H9 (cell line): ENCODE measurements at regions not wholly inside any gene's neighbourhood (a gene's known extent, or its start where the extent isn't known, plus 50 kb on each side); places are given as distances from the start of the nearest gene placed in this dataset.

Experiments
- DNase-seq: peaks from one replicate; pipeline ENCODE4 v3.0.0-alpha.2; 2017
- H2AFZ ChIP-seq: one replicate; pipeline ENCODE4 v1.6.1; 2013; ENCODE audit warnings: mild to moderate bottlenecking, low read length, control low read depth, moderate library complexity
- H2AK5ac ChIP-seq: 2 replicates; pipeline ENCODE4 v1.6.1; 2013; ENCODE audit warnings: low read length, control low read depth, mixed read lengths; ENCODE audit not compliant: insufficient read length
- H2BK120ac ChIP-seq: one replicate; pipeline ENCODE4 v1.6.1; 2013; ENCODE audit warnings: low read depth, mild to moderate bottlenecking, low read length, control low read depth, inconsistent platforms; ENCODE audit not compliant: poor library complexity, severe bottlenecking
- H2BK12ac ChIP-seq: 2 replicates; pipeline ENCODE4 v1.6.1; 2013; ENCODE audit warnings: low read length, control low read depth, mixed read lengths, low read depth; ENCODE audit not compliant: insufficient read length
- H2BK15ac ChIP-seq: 2 replicates; pipeline ENCODE4 v1.6.1; 2013; ENCODE audit warnings: low read depth, low read length, control low read depth
- H2BK20ac ChIP-seq: one replicate; pipeline ENCODE4 v1.6.1; 2013; ENCODE audit warnings: low read depth, mild to moderate bottlenecking, low read length, control low read depth, inconsistent platforms; ENCODE audit not compliant: poor library complexity, severe bottlenecking
- H2BK5ac ChIP-seq: 2 replicates; pipeline ENCODE4 v1.6.1; 2013; ENCODE audit warnings: low read length, control low read depth, mixed read lengths; ENCODE audit not compliant: insufficient read length
- H3K14ac ChIP-seq: 2 replicates; pipeline ENCODE4 v1.6.1; 2013; ENCODE audit warnings: low read length, control low read depth; ENCODE audit not compliant: insufficient read depth
- H3K18ac ChIP-seq: 2 replicates; pipeline ENCODE4 v1.6.1; 2013; ENCODE audit warnings: low read depth, mild to moderate bottlenecking, mixed read lengths, low read length, control low read depth; ENCODE audit not compliant: insufficient read length
- H3K23ac ChIP-seq: 2 replicates; pipeline ENCODE4 v1.6.1; 2013; ENCODE audit warnings: low read length, control low read depth, mixed read lengths, low read depth; ENCODE audit not compliant: insufficient read length
- H3K23me2 ChIP-seq: 2 replicates; pipeline ENCODE4 v1.6.1; 2013; ENCODE audit warnings: low read depth, mild to moderate bottlenecking, mixed read lengths, low read length, control low read depth; ENCODE audit not compliant: insufficient read length, poor library complexity, severe bottlenecking
- H3K27ac ChIP-seq: 2 replicates; pipeline ENCODE4 v1.5.1; 2013; ENCODE audit warnings: low read length, control low read depth, mixed read lengths, low read depth; ENCODE audit not compliant: insufficient read length
- H3K27me3 ChIP-seq: 2 replicates; pipeline ENCODE4 v1.6.1; 2013; ENCODE audit warnings: low read length, control low read depth, inconsistent platforms; ENCODE audit not compliant: insufficient read depth
- H3K4ac ChIP-seq: 2 replicates; pipeline ENCODE4 v1.6.1; 2013; ENCODE audit warnings: low read depth, mild to moderate bottlenecking, control low read depth, inconsistent platforms, low read length, moderate library complexity
- H3K4me1 ChIP-seq: 2 replicates; pipeline ENCODE4 v1.6.1; 2013; ENCODE audit warnings: low read length, control low read depth, inconsistent platforms; ENCODE audit not compliant: insufficient read depth
- H3K4me2 ChIP-seq: 2 replicates; pipeline ENCODE4 v1.6.1; 2013; ENCODE audit warnings: low read length, control low read depth, mixed read lengths; ENCODE audit not compliant: insufficient read length, insufficient read depth
- H3K56ac ChIP-seq: 2 replicates; pipeline ENCODE4 v1.6.1; 2013; ENCODE audit warnings: low read depth, mild to moderate bottlenecking, mixed read lengths, low read length, control low read depth; ENCODE audit not compliant: insufficient read length
- H3K79me1 ChIP-seq: 2 replicates; pipeline ENCODE4 v1.6.1; 2013; ENCODE audit warnings: low read depth, mild to moderate bottlenecking, moderate library complexity, low read length, control low read depth, inconsistent platforms; ENCODE audit not compliant: insufficient read depth, poor library complexity, severe bottlenecking
- H3K79me2 ChIP-seq: 2 replicates; pipeline ENCODE4 v1.6.1; 2013; ENCODE audit warnings: low read length, control low read depth, inconsistent platforms; ENCODE audit not compliant: insufficient read depth
- H3K9ac ChIP-seq: 2 replicates; pipeline ENCODE4 v1.6.1; 2013; ENCODE audit warnings: low read length, control low read depth, mixed read lengths; ENCODE audit not compliant: insufficient read length; ENCODE audit errors: extremely low read depth
- H3K9me3 ChIP-seq: one replicate; pipeline ENCODE4 v1.6.1; 2013; ENCODE audit warnings: low read depth, low read length, inconsistent platforms; ENCODE audit not compliant: control insufficient read depth
- H3T11ph ChIP-seq: one replicate; pipeline ENCODE4 v1.6.1; 2013; ENCODE audit warnings: mild to moderate bottlenecking, low read length, control low read depth, inconsistent platforms
- H4K20me1 ChIP-seq: one replicate; pipeline ENCODE4 v1.6.1; 2013; ENCODE audit not compliant: control insufficient read depth, insufficient read length, insufficient read depth
- H4K5ac ChIP-seq: 2 replicates; pipeline ENCODE4 v1.6.1; 2013; ENCODE audit warnings: low read depth, mild to moderate bottlenecking, mixed read lengths, low read length, control low read depth; ENCODE audit not compliant: insufficient read length
- H4K8ac ChIP-seq: replicated peaks from 2 replicates; pipeline ENCODE4 v1.6.1; 2013; ENCODE audit warnings: low read length, control low read depth, mixed read lengths, low read depth; ENCODE audit not compliant: insufficient read length
- H4K91ac ChIP-seq: 2 replicates; pipeline ENCODE4 v1.6.1; 2013; ENCODE audit warnings: low read depth, mild to moderate bottlenecking, moderate library complexity, mixed read lengths, low read length, control low read depth; ENCODE audit not compliant: insufficient read length
- H3K27ac Mint-ChIP-seq, 3 experiments: 2 replicates in 2 of 3; 3 replicates in 1 of 3; pipeline ENCODE4 v1.8.0; 2020 to 2021; ENCODE audit warnings: mixed read lengths in 3 of 3, mild to moderate bottlenecking in 1 of 3, moderate library complexity in 1 of 3
- H3K27me3 Mint-ChIP-seq: 2 replicates; pipeline ENCODE4 v1.8.0; 2021; ENCODE audit warnings: low read depth, mild to moderate bottlenecking, moderate library complexity, mixed read lengths
- H3K36me3 Mint-ChIP-seq, 3 experiments: 2 replicates in 2 of 3; 3 replicates in 1 of 3; pipeline ENCODE4 v1.8.0; 2020 to 2021; ENCODE audit warnings: low read depth in 3 of 3, mixed read lengths in 3 of 3; ENCODE audit not compliant: insufficient read depth in 1 of 3
- H3K4me1 Mint-ChIP-seq, 2 experiments: 2 replicates each; pipeline ENCODE4 v1.8.0; 2020; ENCODE audit warnings: mixed read lengths in 2 of 2
- H3K4me3 Mint-ChIP-seq, 2 experiments: 2 replicates in 1 of 2; 3 replicates in 1 of 2; pipeline ENCODE4 v1.8.0; 2020 to 2021; ENCODE audit warnings: mild to moderate bottlenecking in 2 of 2, mixed read lengths in 2 of 2, moderate library complexity in 1 of 2
- H3K9me3 Mint-ChIP-seq, 2 experiments: 2 replicates in 1 of 2; 3 replicates in 1 of 2; pipeline ENCODE4 v1.8.0; 2020; ENCODE audit warnings: mild to moderate bottlenecking in 2 of 2, mixed read lengths in 2 of 2, moderate library complexity in 1 of 2
- CTCF ChIP-seq: fragments of 200-600 bp; sonication (generic); conservative IDR thresholded peaks from 3 replicates; pipeline ENCODE4 v1.8.0; 2021; ENCODE audit warnings: antibody characterized with exemption, mild to moderate bottlenecking

- no peak overlapping the region for H4K91ac ChIP-seq
- no peaks in the 10 kb centered on the region; the same call in 1 of the 2 replicates for H3K27me3 Mint-ChIP-seq
- no peak overlapping the region for H3T11ph ChIP-seq
- no peaks in the 10 kb centered on the region for H3K36me3 Mint-ChIP-seq
- no peak for DNase-seq
- H3K4me3 Mint-ChIP-seq = no peak overlapping the region
- no peak overlapping the region for H3K14ac ChIP-seq
- H3K27me3 ChIP-seq = no peaks in the 10 kb centered on the region
- H3K27ac Mint-ChIP-seq = no peak overlapping the region
- no peak overlapping the region for H2BK15ac ChIP-seq
- H3K4ac ChIP-seq = no peak overlapping the region
- H2AK5ac ChIP-seq = no peak overlapping the region
- no peak overlapping the region for H2BK12ac ChIP-seq
- no peak overlapping the region for H3K9ac ChIP-seq
- H2BK20ac ChIP-seq = no peak overlapping the region
- no peaks in the 10 kb centered on the region for H4K20me1 ChIP-seq
- no peak overlapping the region for H3K18ac ChIP-seq
- no peak overlapping the region for H2BK5ac ChIP-seq
- no peak overlapping the region for H3K27ac ChIP-seq
- peaks cover 2% of the 10 kb centered on the region; the same call in 1 of the 2 replicates for H3K4me1 ChIP-seq
- no peak for TF ChIP-seq CTCF
- H3K56ac ChIP-seq = no peak overlapping the region
- no peaks in the 10 kb centered on the region for H3K9me3 ChIP-seq
- no peaks in the 10 kb centered on the region for H3K23me2 ChIP-seq
- no peaks in the 10 kb centered on the region for H3K79me1 ChIP-seq
- no peaks in the 10 kb centered on the region for H3K9me3 Mint-ChIP-seq
- H2BK120ac ChIP-seq = no peak overlapping the region
- H4K5ac ChIP-seq = no peak overlapping the region
- H3K4me2 ChIP-seq = no peak overlapping the region
- no peak overlapping the region for H3K23ac ChIP-seq
- H2AFZ ChIP-seq = no peak overlapping the region
- H4K8ac ChIP-seq = no peak overlapping the region
- no peaks in the 10 kb centered on the region for H3K79me2 ChIP-seq
- H3K4me1 Mint-ChIP-seq = peaks cover 4 to 8% of the 10 kb centered on the region in 2 experiments
Observed at GRCh38 chr10:94043431-94043990, 49.8 kb downstream of the PLCE1 start.
